ENCODE measurements at regions not wholly inside any gene's neighbourhood (a gene's known extent, or its start where the extent isn't known, plus 50 kb on each side); places are given as distances from the start of the nearest gene placed in this dataset.

- no peak for TF ChIP-seq YY1 (IDR thresholded peaks at IDR 0.05; ENCODE audit: insufficient read depth, insufficient read length)
- TF ChIP-seq ZNF274 (IDR thresholded peaks at IDR 0.05; ENCODE audit: low read depth, low read length), result no peak
Observed at GRCh38 chrX:75625232-75625631, 102.4 kb upstream of the ZDHHC15 start.
